Astrocyte of the hippocampus (primary cell): ENCODE measurements at regions not wholly inside any gene's neighbourhood (a gene's known extent, or its start where the extent isn't known, plus 50 kb on each side); places are given as distances from the start of the nearest gene placed in this dataset.
"Not testable (repeated sequence)": the region's sequence is repeated elsewhere in the genome, so short reads cannot be mapped to it uniquely, and the experiment has no call there.

Experiments
- DNase-seq: peaks from one replicate; pipeline ENCODE4 v3.0.0; 2011; ENCODE audit warnings: low read depth, low spot score

GRCh38 chr11:97537407-97538150 lies 1147.8 kb downstream of the JRKL start:
- no peak for DNase-seq

- DNase-seq: no peak
Observed at GRCh38 chr11:97544431-97544830, 1154.6 kb downstream of the JRKL start.

- no peak for DNase-seq
Observed at GRCh38 chr11:97548280-97548679, 1158.5 kb downstream of the JRKL start.

GRCh38 chr11:97557399-97557798 lies 1167.6 kb downstream of the JRKL start:
- no peak for DNase-seq

GRCh38 chr11:97567801-97568200 lies 1178.0 kb downstream of the JRKL start:
- no peak for DNase-seq

- DNase-seq: no peak
Observed at GRCh38 chr11:97570636-97571035, 1180.8 kb downstream of the JRKL start.

- DNase-seq: not testable (repeated sequence)
Observed at GRCh38 chr11:97573771-97574170, 1184.0 kb downstream of the JRKL start.

- no peak for DNase-seq
Observed at GRCh38 chr11:97574976-97575665, 1185.3 kb downstream of the JRKL start.

- no peak for DNase-seq
Observed at GRCh38 chr11:97607291-97608000, 1217.6 kb downstream of the JRKL start.

GRCh38 chr11:97610000-97610399 lies 1220.2 kb downstream of the JRKL start:
- no peak for DNase-seq

GRCh38 chr11:97610854-97611253 lies 1221.0 kb downstream of the JRKL start:
- no peak for DNase-seq

- no peak for DNase-seq
Observed at GRCh38 chr11:97611345-97611744, 1221.5 kb downstream of the JRKL start.

GRCh38 chr11:97614606-97615005 lies 1224.8 kb downstream of the JRKL start:
- DNase-seq: no peak

- no peak for DNase-seq
Observed at GRCh38 chr11:97615546-97615945, 1225.7 kb downstream of the JRKL start.

GRCh38 chr11:97617031-97617430 lies 1227.2 kb downstream of the JRKL start:
- no peak for DNase-seq

GRCh38 chr11:97620007-97620406 lies 1230.2 kb downstream of the JRKL start:
- no peak for DNase-seq

- DNase-seq: no peak
Observed at GRCh38 chr11:97621282-97621681, 1231.5 kb downstream of the JRKL start.

GRCh38 chr11:97622795-97623194 lies 1233.0 kb downstream of the JRKL start:
- DNase-seq: no peak

GRCh38 chr11:97636741-97637140 lies 1246.9 kb downstream of the JRKL start:
- not testable (repeated sequence) for DNase-seq

GRCh38 chr11:97637701-97638100 lies 1247.9 kb downstream of the JRKL start:
- DNase-seq: no peak

- DNase-seq: no peak
Observed at GRCh38 chr11:97638641-97639224, 1248.9 kb downstream of the JRKL start.

GRCh38 chr11:97641988-97642387 lies 1252.2 kb downstream of the JRKL start:
- DNase-seq: no peak
